Ovary (tissue), 7 donors: ENCODE measurements at regions not wholly inside any gene's neighbourhood (a gene's known extent, or its start where the extent isn't known, plus 50 kb on each side); places are given as distances from the start of the nearest gene placed in this dataset.

ENCODE experiments used
- DNase-seq, 5 donors: peaks; one replicate each; pipeline ENCODE4 v3.0.0-alpha.2; 2019 to 2020
- H3K27ac ChIP-seq, 2 donors: fragments of 200-600 bp; one replicate each; pipeline versions ENCODE4 v1.5.1 to v1.8.0; 2019 to 2022
- H3K27me3 ChIP-seq: fragments of 200-600 bp; one replicate; pipeline ENCODE4 v1.8.0; 2022
- H3K36me3 ChIP-seq: fragments of 200-600 bp; sonication (generic); one replicate; pipeline ENCODE4 v1.5.1; 2019
- H3K4me1 ChIP-seq: one replicate; pipeline ENCODE4 v1.8.1; 2013; ENCODE audit warnings: mild to moderate bottlenecking, moderate library complexity; ENCODE audit not compliant: insufficient read depth
- H3K4me3 ChIP-seq: fragments of 200-600 bp; sonication (generic); one replicate; pipeline ENCODE4 v1.5.1; 2017
- H3K9me3 ChIP-seq, 2 donors: fragments of 200-600 bp in 1 of 2; sonication (generic) in 1 of 2; one replicate each; pipeline versions ENCODE4 v1.5.1 to v1.8.1; 2013 to 2019; ENCODE audit warnings: mild to moderate bottlenecking in 1 of 2, moderate library complexity in 1 of 2
- EP300 ChIP-seq: sonication (generic); formaldehyde crosslinking; IDR thresholded peaks from one replicate; pipeline ENCODE4 v1.6.1; 2017; ENCODE audit warnings: antibody characterized with exemption
- POLR2A ChIP-seq: fragments of 450-650 bp; IDR thresholded peaks from one replicate; pipeline ENCODE4 v1.6.1; 2017; ENCODE audit warnings: antibody characterized with exemption, mild to moderate bottlenecking, moderate library complexity
- WGBS, 3 donors: extraction: QIAGEN DNeasy Blood & Tissue Kit in 1 of 3; methylation state at CpG; one replicate each; pipeline versions ENCODE4 v1.1.5 to v1.1.7; 2013 to 2017; 5-methylcytosine and 5-hydroxymethylcytosine counted together
- intact Hi-C, 4 donors: fragments of 100-400 bp; cut with DNase I; formaldehyde crosslinking; loops; one replicate each; pipeline versions ENCODE4 v1.11.0 to v1.15.1; 2022 to 2023
- TF ChIP-seq, protein P1 (sequence below), 3 donors: fragments of 450-650 bp in 2 of 3; fragments of 200-600 bp in 1 of 3; IDR thresholded peaks; one replicate each; pipeline versions ENCODE4 v1.5.1 to v1.8.0; 2016 to 2022; ENCODE audit warnings: antibody characterized with exemption in 3 of 3, mild to moderate bottlenecking in 1 of 3
- donor health status: DM: no; HTN: no; CAD: no; lungs with moderate emphysema.
- donor health status: DM: no; HTN: no; CAD: no.
- donor health status: Bipolar disorder and iron deficiency.
- donor health status: DM: no; HTN: no; CAD: no.
- donor health status: DM: yes; HTN: yes; CAD: no.

DNA sequence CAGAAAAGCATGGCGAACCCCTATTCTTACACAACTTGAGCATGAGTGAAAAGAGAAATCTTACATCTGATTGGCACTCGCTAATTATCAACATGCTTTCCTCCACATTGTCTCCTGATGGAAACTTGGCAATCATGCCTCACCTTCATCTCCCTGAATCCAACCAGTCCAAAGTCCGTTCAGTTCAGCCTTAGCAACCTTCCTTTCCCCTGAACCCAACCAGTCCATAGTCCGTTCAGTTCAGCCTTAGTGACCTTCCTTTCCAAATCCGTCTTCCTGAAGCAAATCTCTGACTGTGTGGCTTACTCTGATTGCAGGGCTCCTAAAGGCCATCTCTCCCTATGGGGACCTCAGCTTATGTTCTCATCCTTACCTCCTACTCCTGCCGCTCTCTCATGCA lies 538.3 kb upstream of the CLINT1 start:
- TF ChIP-seq EP300 (no peak), POLR2A (no peak)
- TF ChIP-seq, protein P1, sequence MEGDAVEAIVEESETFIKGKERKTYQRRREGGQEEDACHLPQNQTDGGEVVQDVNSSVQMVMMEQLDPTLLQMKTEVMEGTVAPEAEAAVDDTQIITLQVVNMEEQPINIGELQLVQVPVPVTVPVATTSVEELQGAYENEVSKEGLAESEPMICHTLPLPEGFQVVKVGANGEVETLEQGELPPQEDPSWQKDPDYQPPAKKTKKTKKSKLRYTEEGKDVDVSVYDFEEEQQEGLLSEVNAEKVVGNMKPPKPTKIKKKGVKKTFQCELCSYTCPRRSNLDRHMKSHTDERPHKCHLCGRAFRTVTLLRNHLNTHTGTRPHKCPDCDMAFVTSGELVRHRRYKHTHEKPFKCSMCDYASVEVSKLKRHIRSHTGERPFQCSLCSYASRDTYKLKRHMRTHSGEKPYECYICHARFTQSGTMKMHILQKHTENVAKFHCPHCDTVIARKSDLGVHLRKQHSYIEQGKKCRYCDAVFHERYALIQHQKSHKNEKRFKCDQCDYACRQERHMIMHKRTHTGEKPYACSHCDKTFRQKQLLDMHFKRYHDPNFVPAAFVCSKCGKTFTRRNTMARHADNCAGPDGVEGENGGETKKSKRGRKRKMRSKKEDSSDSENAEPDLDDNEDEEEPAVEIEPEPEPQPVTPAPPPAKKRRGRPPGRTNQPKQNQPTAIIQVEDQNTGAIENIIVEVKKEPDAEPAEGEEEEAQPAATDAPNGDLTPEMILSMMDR (IDR thresholded peaks at IDR 0.05) = no peak
- H3K36me3 ChIP-seq = no peaks in the 10 kb centered on the region
- no peaks in the 10 kb centered on the region for H3K9me3 ChIP-seq
- DNase-seq = no peak
- H3K27me3 ChIP-seq = no peaks in the 10 kb centered on the region
- intact Hi-C loops = no loop called here
- 82 to 95% (median 90%) methylated on average over 6 of the region's 6 CpGs for WGBS, 3 donors
- no peak overlapping the region for H3K4me3 ChIP-seq
- no peak overlapping the region for H3K27ac ChIP-seq
- H3K4me1 ChIP-seq = no peaks in the 10 kb centered on the region

DNA sequence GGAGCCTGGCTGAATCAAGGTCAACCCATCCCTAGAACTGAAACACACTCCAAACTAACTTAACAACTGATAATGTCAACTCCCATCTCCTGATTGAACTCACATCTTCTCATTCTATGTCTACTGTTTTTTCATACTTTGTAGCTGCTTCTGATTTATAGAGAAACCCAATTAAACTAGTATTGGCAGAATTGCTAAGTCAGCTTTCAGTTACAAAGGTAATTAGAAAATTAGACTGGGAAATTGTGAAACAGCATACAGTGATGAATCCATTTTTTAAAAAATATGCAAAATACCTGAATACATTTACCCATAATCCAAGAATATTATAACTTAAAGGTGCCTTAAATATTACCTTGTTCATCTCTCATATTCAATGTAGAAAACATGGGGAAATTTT lies 535.2 kb upstream of the CLINT1 start:
- Histone ChIP-seq H3K27me3 (no peaks in the 10 kb centered on the region), H3K4me1 (no peaks in the 10 kb centered on the region), H3K36me3 (no peaks in the 10 kb centered on the region), H3K9me3 (no peaks in the 10 kb centered on the region), H3K4me3 (no peak overlapping the region), H3K27ac (no peak overlapping the region)
- intact Hi-C loops = no loop called here
- no peak for DNase-seq
- TF ChIP-seq POLR2A (no peak), EP300 (no peak)
- TF ChIP-seq, protein P1 (IDR thresholded peaks at IDR 0.05) = no peak

DNA sequence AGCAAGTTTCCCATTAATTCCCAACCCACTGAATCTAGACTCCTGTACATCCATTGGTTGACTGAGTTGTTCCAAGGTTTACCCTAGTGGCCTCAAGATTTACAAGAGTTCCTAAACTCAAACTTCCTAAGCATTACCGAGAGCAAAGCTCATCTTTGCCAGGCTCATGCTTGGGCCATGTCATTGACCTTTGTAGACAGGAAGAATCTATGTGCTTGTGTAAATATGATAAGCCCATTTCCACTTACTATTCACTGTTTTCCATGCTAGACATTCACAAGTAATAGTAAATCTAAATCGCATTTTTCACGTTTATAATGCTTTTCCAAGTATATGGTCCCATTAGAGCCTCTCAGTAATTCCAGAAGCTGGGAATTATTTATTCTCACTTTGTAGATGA lies 534.5 kb upstream of the CLINT1 start:
- no peak for TF ChIP-seq EP300
- TF ChIP-seq, protein P1 (IDR thresholded peaks at IDR 0.05) = no peak
- TF ChIP-seq POLR2A = no peak
- WGBS, 3 donors = 75 to 92% (median 76%) methylated on average over 3 of the region's 3 CpGs
- DNase-seq = no peak

DNA sequence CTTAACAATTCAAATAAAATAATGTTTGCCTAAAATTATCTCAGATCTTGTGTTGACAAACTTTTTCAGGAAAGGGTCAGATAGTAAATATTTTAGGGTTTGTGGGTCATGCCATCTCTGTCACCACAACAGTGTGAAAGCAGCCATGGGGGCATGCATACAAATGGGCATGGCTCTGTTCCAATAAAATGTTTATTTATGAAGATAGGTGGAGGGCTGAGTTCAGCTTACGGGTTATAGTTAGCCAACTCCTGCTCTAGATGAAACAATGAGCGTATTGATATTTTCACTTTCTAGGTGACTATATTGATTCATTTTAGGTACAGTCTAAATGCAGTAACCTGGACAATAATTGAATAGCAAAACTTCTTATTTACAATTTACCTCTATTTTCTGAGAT lies 533.8 kb upstream of the CLINT1 start:
- no peaks in the 10 kb centered on the region for H3K27me3 ChIP-seq
- DNase-seq = no peak
- no peaks in the 10 kb centered on the region for H3K36me3 ChIP-seq
- H3K4me1 ChIP-seq = no peaks in the 10 kb centered on the region
- no peak overlapping the region for H3K27ac ChIP-seq
- 63 to 95% (median 65%) methylated on average over 2 of the region's 2 CpGs for WGBS, 3 donors
- intact Hi-C loops = no loop called here
- no peak overlapping the region for H3K4me3 ChIP-seq
- TF ChIP-seq, protein P1 (IDR thresholded peaks at IDR 0.05) = no peak
- no peak for TF ChIP-seq POLR2A
- no peak for TF ChIP-seq EP300
- no peaks in the 10 kb centered on the region for H3K9me3 ChIP-seq

More for the DNA sequence above, 534.5 kb upstream of the CLINT1 start:
- no peak overlapping the region for H3K27ac ChIP-seq
- no peak overlapping the region for H3K4me3 ChIP-seq
- no peaks in the 10 kb centered on the region for H3K36me3 ChIP-seq
- intact Hi-C loops = no loop called here
- no peaks in the 10 kb centered on the region for H3K9me3 ChIP-seq
- no peaks in the 10 kb centered on the region for H3K4me1 ChIP-seq
- no peaks in the 10 kb centered on the region for H3K27me3 ChIP-seq

DNA sequence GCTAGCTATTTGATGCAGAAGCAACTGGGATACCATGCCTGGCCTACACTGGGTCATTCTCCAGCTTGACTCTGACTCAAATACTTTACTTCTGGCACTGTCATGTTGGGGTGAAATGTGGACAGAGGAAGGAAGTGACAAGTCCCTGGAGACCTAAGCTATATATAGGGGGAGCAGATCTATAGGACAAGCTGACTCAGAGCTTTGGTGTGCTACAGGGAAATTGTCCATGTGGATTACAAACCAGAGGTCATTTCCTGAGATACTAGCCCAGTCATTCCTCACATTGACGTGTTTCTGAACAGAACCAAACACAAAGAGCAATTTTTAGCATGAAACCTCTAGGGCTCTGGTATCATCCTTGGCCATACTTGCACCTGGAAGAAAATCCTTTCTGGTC lies 531.6 kb upstream of the CLINT1 start:
- 70 to 80% (median 79%) methylated on average over 1 of the region's 1 CpG for WGBS, 3 donors
- Histone ChIP-seq H3K9me3 (no peaks in the 10 kb centered on the region), H3K27ac (no peak overlapping the region), H3K36me3 (no peaks in the 10 kb centered on the region), H3K27me3 (no peaks in the 10 kb centered on the region), H3K4me3 (no peak overlapping the region), H3K4me1 (no peaks in the 10 kb centered on the region)
- intact Hi-C loops = no loop called here
- TF ChIP-seq, protein P1 (IDR thresholded peaks at IDR 0.05) = no peak
- TF ChIP-seq POLR2A = no peak
- TF ChIP-seq EP300 = no peak
- no peak for DNase-seq
